ENCODE measurements at regions not wholly inside any gene's neighbourhood (a gene's known extent, or its start where the extent isn't known, plus 50 kb on each side); places are given as distances from the start of the nearest gene placed in this dataset.

- DNase-seq: no peak
These were observed 110.1 kb upstream of the VEGFC start for GRCh38 chr4:176902710-176903323.

DNA sequence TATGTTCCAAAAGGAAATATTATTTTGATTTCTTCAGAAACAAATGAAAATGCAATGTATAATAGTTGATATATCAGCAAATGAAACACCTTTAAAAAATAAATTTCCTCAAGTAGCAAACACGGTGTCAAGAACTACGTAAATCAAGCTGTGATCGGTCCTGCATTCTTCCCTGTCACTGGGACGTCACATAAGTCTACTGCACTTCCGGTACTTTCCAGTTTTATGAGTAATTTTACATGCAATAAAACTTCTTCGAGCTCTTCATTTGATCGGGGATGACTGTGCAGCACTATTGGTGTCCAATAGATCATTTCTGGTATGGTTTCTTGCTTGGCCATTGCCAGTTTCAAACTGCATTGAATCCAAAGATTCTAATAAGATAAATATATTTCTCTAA is 114.0 kb upstream of the VEGFC start:
- DNase-seq: no peak

GRCh38 chr4:176910646-176911045 is 117.9 kb upstream of the VEGFC start:
- no peak for DNase-seq

GRCh38 chr4:176919631-176920030 is 126.9 kb upstream of the VEGFC start:
- no peak for DNase-seq

DNA sequence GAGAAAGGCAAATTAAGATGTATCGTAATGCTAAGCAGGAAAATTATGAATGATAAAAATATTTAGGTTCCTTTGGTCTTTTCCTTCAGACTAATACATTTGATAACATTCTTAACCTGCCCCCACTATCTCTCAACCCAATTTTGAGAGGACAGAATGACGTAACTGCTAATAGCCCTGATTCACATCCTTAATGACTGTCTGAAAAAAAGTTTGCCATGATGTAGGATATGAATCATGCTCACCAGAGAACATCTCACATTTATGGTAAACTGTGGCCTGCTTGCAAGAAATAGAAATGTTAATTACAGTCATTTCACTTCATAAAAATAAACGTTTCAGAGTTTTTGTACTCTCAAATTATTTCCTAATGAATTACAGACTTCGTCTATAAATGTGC is 128.0 kb upstream of the VEGFC start:
- DNase-seq: no peak

- no peak for DNase-seq
These were observed 128.5 kb upstream of the VEGFC start for GRCh38 chr4:176921256-176921655.

GRCh38 chr4:176924238-176924637 is 131.5 kb upstream of the VEGFC start:
- no peak for DNase-seq

- no peak for DNase-seq
These were observed 133.2 kb upstream of the VEGFC start for GRCh38 chr4:176925962-176926361.

DNA sequence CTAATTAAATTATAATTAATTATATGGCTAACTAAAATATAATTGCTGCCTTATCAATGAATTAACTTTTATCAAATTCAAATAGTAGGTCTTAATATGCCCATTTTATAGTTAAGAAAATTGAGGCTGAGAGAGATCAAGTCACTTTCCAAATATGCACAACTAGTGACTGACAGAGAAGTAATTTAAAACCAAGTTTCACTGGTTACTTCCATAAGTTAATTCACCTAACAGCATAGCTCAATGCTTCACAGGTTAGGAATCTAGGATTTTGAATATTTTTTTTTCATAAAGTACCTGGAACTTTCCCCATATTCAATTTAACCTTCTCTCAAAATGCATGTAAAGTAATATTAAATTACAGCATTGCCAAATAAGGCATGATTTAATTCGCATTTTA is 134.4 kb upstream of the VEGFC start:
- no peak for DNase-seq

GRCh38 chr4:176927664-176928063 is 134.9 kb upstream of the VEGFC start:
- no peak for DNase-seq

DNA sequence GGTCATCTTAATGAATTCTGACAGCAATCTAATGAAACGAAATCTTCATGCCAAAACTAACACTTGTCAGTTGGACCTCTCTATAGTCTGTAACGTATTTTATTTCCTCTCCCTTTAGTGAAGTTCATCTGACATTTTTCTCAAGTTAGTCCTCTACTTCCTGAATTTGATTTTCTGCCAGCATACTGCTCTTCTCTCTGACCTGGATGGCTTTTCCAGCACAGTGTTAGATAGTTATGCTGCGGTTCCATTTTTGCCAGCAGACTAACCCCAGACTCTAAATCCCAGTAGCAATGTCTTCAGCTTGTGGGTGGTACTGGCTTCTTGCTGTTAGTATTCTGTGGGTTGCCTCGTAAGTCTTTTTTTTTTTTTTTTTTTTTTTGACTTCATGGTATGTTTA is 146.7 kb upstream of the VEGFC start:
- DNase-seq: no peak

GRCh38 chr4:176945334-176945733 is 152.6 kb upstream of the VEGFC start:
- DNase-seq: no peak

- no peak for DNase-seq
These were observed 156.3 kb upstream of the VEGFC start for GRCh38 chr4:176949029-176949428.

DNA sequence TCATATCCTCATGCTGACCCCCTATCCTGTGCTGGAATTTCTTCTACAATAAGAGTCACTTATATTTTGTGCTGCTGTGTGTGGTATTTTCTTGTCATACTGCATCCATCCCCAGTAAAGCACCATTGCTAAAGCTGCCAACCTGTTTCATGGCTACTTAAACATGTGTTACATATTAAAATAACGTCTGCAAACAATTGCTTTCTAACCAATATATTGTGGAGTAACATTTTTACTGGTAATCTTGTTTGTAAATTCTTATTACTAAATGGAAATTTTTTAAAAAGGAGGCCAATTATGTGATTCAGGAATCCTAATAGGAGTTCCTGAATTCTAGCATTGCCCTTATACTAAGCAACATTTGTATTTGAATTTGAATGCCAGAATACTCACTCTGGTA is 160.3 kb upstream of the VEGFC start:
- no peak for DNase-seq

DNA sequence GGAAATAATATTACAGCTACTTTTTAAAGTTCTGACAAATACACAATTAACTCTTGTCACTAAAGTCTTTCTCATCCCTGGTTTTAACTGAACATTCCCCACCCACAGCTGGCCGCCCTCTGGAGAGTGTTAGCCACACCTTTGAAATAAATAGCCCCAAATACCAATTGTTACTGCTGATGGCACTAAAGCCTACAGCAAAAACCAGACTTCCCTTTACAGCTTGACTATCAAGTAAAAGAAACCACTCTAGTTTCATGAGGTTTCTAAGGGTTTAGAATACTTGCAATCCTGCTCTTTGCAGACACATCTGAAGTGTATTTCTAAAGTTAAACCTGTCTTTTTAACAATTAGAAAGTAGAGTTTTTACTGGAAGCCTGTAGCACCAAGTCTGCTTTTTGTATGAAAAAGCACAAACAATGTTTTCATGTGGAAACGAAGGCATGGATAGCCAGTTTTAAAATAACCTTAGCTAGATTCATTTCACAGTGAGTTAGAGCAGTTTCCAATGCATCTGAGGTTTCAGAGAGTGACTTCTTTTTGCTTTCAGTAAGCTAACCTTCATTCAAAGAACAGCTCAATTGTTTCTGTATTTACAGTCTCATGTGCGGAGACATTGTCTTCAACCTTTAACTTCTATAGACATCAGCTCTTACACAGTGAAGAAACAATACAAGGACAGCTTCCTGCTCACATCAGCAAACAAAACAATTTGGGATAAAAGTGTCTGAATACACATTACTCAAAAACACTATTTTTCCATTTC is 164.8 kb upstream of the VEGFC start:
- no peak for DNase-seq

DNA sequence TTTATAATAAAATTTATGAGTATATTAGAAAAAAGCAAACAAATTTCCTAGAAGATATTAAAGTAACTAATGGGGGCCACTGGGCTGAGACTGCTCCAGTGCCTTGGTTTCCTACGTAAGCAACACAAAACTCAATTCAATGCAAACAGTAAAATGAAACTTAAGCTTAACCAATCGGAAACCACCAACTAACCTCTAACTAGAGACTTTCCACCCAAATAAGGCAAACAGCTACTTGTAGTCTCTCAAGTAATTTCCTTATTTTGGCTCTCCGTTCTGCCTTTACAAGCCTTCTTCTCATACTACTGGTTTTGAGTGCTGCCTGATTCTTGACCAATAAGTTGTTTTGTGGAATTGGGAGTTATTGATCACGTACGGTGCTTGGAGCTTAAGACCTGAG is 167.3 kb upstream of the VEGFC start:
- no peak for DNase-seq

DNA sequence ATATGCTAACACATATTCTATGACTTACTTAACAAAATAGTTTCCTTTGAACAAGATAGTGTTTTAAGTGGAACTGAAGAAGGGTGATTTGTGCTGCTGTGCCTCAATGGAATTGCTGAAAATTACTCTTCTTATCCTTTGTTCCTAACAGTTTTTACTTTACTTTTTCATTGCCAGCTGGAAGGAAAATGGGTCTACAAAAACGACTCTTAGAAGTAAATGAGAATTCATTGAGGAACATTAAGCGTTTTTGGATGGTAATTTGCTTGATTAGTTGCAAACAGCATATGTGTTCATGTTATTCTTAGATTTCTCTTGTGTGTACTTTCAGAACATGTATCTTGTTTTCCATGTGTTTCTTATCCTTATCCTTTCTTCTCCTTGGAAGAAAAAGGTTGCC is 170.4 kb upstream of the VEGFC start:
- no peak for DNase-seq

- DNase-seq: no peak
These were observed 171.5 kb upstream of the VEGFC start for GRCh38 chr4:176964116-176964691.

DNA sequence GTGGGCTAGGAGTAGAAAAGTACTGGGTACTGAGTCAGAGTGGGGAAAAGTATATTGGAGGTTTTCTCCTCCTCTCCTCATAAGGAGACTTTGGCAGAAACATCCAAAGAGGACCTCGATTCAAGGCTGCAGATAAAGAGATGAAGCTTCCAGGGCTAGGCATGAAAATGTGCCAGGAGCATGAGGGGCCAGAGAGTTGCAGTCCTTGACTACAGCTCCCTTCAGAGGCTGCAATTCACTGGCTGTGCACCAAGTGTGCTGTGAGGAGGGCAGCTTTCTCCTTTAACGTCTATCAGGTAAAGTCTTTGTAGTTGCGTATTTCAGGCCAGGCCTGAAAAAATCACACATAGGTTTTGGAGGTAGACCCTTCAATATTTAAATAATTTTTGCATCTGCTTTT is 174.9 kb upstream of the VEGFC start:
- DNase-seq: no peak

DNA sequence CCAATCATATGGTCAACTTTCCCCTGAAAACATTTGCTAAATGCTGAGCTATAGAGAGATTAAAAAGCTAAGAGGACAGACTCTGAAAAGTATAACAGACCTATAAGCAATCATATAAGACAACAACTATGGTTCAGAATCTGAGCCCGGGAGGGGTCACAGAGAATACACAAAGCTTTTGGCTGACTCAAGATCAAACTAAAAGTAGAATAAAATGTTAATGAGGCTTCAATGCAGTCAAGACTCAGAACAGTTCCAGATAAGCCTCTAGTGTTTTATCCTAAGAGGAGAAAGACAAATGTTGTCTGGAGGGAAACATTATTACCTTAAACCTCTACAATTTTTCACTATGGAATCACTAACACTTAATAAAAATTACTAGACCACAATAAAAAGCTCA is 175.4 kb upstream of the VEGFC start:
- DNase-seq: no peak

DNA sequence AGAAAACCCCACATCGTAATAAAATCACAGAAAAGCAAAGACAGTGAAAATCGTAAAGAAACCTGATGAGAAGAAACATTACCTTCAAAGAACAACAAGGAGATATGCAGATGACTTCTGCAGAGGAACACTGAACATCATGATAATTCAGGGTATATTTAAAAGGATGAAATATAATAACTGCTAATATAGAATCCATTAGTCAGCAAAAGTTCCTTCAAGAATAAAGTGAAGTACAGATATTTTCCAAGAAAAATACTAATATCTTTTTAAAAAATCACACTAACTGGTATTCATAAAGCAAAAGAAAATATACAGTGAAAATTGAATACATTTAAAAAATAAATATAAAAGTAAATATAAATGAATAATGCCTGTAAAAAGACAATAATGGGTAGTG is 176.3 kb upstream of the VEGFC start:
- no peak for DNase-seq

DNA sequence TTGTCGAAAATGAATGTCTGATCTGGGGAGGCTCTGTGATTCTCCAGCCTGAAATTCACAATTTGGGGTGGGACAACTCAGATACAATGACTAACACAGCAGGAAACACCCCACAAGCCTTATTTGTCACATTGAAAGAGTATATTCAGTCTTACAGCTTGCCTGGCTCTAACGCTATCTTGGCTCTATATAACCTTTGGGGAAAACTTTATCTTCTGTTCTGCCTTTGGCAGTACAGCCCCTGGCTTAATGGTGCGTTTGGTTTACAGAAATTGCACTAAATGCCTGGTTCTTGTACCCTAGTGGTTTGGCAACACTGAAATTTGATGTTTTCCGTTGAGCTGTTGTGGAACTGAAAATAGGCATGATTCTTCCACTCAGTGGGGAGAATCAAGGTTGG is 178.1 kb upstream of the VEGFC start:
- DNase-seq: no peak

GRCh38 chr4:176971576-176972115 is 178.9 kb upstream of the VEGFC start:
- no peak for DNase-seq

DNA sequence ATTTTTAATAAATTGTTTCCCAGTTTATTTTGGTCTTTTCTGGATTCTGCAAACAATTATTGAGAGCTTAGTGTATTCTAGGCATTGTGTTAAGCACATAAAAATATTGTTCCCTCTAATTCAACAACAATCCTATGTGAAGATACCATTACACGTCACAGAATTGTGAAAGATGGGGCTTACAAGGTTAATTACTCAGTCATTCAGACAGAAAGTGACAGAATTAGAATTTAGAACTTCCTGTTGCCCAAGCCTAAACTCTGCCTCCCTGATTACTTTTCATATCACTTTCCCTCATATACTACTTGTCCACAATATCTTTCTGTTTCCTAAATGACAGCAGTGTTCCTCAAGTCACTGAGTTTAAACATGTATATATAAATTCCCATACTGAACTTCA is 186.7 kb upstream of the VEGFC start:
- no peak for DNase-seq
